ENCODE measurements at regions not wholly inside any gene's neighbourhood (a gene's known extent, or its start where the extent isn't known, plus 50 kb on each side); places are given as distances from the start of the nearest gene placed in this dataset.
"Not testable (repeated sequence)": the region's sequence is repeated elsewhere in the genome, so short reads cannot be mapped to it uniquely, and the experiment has no call there.

DNA sequence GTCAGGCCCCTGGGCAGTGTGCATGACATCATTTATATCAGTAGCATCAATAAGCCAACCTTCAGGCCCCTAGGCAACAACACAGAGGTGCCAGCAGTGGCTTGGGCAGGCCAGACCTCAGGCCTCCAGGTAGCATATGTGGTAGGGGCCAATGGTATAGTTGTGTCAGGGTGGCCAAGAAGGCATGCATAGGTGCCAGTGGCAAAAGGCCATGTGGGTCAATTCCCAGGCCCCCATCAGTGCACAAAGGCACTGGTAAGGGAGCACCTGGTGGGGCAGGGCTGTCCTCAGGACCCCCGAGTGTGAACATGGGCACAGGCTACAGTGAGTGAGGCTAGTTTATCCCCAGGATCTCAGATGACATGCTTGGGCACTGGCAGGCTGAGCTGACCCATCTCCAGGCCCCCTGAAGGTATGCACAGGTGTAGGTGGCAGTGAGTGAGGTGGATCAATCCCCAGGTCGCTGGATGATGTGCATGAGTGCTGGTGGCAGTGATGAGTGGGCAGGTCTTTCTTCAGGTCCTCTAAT is 244.1 kb upstream of the ZNF385D start:
- no peak for DNase-seq

GRCh38 chr3:22007368-22007767 is 256.4 kb upstream of the ZNF385D start:
- no peak for DNase-seq

DNA sequence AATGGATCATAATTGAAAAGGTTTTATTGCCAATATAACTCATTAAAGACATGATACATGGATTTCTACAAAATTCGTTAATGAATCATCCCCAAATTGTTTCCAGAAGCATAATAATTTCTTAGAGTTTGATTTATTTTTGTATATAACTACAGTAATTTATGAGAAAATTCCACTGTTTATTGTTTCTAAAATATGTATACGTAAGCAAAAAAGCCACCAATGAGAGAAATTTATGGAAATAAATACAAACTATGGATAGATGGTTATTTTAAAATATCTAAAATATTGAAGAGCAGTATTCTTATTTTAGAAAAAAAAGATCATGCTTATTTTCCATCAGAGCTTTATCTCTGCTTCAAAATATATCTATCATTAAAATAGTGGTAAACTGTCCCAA is 260.0 kb upstream of the ZNF385D start:
- DNase-seq: no peak

DNA sequence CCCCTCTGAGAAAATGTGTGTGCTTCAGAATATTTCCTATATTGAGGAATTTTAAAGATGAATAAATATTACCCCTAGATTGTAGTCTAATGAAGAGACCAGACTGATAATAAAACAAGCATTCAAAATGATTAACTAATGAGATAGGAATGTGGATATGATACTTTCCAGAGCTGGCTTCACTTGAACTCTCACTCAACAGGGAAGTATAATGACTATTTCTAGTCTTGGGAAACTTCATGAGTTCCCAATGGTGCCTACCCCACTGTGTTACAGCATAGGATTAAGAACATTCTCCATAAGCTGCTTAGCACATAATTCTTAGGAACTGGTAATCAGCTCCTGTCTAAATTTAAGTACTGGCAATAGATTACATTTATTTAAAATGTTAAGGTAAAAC is 261.5 kb upstream of the ZNF385D start:
- DNase-seq: no peak

DNA sequence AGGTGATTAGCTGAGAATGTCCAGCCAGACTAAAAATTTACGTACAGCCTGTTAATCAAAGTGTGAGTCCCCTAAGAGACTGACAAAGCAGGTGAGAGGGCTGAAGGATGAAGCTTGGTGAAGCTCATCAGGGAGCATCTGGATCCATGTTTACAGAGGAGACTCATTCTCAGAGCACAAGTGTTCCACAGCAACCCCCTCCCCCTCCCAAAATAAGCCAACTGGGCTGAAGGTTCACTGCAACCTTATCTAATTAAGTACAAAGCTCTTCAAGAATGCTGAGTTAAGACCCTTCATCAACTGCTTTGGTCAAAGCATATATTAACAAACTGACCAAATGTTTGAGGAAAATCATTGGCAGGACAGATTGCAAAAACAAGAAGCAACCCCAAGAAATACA is 262.6 kb upstream of the ZNF385D start:
- no peak for DNase-seq

DNA sequence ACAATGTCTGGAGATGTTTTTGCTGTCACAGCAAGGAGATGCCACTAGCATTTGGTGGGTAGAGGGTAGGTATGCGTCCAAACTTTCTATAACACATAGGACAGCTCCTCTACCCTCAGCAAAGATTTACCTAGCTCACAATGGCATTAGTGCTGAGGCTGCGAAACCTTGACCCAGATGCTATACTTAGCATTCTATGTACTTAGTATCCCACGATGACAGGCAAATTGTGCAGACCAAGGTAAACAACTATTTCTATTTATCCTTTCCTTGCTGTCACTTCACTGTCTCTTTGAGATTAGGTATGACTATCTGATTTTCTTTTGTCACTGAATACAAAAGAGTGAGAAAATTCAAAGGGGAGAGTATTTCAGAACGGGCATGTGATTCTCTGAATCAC is 265.2 kb upstream of the ZNF385D start:
- DNase-seq: no peak

GRCh38 chr3:22024638-22025037 is 273.6 kb upstream of the ZNF385D start:
- DNase-seq: not testable (repeated sequence)

GRCh38 chr3:22029480-22029879 is 278.5 kb upstream of the ZNF385D start:
- no peak for DNase-seq

GRCh38 chr3:22039161-22039560 is 288.2 kb upstream of the ZNF385D start:
- DNase-seq: no peak

GRCh38 chr3:22040150-22040549 is 289.1 kb upstream of the ZNF385D start:
- no peak for DNase-seq

- DNase-seq: no peak
Measured at GRCh38 chr3:22045882-22046281, 294.9 kb upstream of the ZNF385D start.

DNA sequence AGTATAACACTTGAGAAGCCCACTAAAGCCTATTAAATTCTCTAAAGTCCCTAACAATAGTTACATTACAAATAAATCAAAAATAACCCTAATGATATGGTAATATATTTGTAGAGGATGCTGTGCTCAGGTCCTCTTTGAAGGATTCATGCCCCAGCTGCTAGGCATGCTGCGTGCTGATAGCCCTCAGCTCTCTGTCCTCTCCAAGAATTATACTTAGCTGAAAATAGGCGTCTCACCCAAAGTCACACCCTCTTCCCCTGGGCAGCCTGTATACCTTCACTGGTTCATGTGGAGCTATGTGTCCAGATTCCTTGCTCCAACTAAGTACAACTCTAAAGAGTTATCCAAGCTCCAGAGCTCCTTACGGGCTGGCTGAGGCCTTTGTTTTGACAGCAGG is 312.5 kb upstream of the ZNF385D start:
- no peak for DNase-seq

DNA sequence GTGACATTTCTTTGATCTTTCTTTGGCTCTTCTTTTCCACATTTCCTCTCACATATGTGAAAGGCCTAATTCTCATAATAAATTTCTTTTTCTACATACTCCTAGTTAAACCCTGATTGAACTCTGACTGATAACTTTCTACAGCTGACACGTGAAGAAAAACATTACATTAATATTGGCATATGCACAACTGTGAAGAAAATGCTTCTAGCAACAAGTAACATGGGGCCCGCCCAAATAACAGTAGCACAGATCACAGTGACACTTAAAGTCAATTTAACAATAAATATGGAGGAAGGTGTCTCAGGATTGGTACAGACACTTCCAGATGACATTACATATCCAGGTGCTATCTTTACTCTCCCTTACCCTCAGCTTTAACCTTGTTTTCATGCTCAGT is 317.6 kb upstream of the ZNF385D start:
- no peak for DNase-seq

- no peak for DNase-seq
Measured at GRCh38 chr3:22088204-22088603, 337.2 kb upstream of the ZNF385D start.

DNA sequence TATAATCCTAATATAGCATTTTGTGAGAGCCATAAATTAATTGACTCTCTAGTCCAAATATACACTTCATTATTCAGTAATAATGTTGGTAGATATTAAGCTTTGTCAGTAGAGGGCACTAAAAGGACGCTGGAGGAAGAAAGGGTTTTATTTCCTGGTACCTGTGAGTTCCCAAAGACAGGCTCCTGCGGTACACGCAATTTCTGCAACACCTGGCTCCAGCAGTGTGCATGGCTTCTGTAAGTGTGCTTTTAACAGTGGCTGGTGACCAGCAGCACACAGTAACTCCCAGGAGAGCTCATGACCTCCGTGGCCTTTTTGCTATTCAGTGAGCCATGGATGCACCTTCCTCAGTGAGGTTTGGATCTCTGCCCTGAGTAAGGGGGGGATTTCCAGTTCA is 338.3 kb upstream of the ZNF385D start:
- no peak for DNase-seq

DNA sequence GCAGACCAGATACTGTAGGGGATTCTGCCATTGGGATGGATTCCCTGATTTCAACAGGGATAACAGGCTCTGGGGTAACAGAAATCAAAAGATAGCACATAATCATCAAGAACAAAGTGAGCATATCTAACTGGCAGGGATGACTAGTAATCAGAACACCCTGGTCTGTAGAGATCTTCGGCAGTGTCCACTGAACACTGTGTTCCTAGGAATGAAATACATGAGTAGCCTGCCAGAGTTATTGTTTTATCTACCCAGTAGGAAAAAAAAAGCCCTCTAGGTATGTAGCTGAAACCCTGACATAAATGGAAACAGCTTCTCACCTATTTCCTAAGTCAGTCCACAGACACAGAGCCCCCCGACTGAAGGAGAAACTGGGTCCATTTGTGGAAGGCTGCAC is 340.3 kb upstream of the ZNF385D start:
- no peak for DNase-seq

DNA sequence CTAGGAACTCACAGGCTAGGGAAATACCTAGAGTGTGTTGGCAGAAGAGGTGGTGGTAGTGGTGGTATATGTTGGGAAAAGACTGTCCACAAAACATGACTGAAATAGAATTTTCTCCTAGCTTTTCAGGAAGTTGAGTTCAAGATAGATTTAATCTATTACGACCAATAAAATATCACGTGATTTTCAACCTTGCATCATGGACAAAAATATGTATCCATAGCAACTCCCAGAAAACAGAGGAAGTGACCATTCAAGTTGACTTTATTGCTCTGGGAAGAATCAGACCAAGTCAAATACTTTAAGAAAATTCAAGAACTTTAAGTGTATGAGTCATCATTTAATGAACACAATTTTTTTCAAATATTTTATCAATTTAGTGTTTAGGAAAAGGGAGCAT is 347.0 kb upstream of the ZNF385D start:
- DNase-seq: no peak

DNA sequence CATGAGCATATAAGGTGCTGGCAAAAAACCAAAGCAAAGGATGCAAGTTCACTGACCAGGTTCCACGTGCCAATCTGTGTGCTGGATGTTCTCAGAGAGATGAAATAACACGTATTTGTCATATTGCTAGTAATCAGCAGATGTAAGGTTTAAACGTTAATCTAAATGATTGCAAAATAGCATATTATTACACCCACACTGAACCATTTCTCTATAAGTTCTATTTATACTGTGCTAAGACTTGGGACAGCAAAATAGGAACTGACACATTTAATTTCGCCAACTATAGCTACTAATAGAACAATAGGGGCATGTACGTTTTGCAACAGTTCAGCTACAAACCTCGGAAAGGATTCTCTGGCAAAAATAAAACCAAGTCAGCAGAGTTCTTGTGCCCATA is 350.3 kb upstream of the ZNF385D start:
- DNase-seq: no peak

DNA sequence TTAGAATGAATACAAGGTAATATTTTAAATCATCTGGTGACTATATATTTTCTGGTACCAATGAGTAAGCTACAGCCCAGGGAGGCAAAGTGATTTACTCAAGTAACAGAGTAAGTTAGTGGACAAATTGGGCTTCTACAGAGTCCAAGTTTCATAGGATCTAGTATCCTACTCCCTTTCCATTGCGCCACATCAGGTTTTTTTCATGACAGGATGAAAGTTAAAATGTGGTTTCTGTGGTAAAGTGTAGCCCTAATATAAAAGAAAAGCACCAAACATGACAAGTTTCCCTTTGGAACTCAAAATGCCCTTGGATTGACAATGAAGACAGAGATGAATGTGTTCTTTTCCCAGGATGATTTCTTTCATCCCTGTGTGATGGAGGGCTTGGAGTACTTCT is 350.8 kb upstream of the ZNF385D start:
- no peak for DNase-seq

DNA sequence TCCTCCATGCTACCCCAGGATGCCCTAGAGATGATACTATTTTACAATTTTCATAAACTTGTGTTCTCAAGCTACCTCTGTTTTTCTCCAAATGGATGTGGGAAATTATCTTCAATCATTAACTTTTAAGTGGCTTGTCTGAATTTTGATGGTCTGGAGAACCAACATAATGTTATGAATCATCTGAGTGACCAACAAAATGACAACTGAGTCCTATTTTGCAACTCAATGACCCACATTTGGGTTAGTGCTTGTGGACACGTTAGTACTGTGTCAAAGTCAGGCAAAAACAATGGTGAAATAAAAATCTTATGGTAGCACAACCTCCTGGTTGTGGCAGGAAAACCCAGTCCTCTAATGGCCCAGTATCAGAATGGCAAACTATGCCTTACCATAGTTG is 352.4 kb upstream of the ZNF385D start:
- no peak for DNase-seq

DNA sequence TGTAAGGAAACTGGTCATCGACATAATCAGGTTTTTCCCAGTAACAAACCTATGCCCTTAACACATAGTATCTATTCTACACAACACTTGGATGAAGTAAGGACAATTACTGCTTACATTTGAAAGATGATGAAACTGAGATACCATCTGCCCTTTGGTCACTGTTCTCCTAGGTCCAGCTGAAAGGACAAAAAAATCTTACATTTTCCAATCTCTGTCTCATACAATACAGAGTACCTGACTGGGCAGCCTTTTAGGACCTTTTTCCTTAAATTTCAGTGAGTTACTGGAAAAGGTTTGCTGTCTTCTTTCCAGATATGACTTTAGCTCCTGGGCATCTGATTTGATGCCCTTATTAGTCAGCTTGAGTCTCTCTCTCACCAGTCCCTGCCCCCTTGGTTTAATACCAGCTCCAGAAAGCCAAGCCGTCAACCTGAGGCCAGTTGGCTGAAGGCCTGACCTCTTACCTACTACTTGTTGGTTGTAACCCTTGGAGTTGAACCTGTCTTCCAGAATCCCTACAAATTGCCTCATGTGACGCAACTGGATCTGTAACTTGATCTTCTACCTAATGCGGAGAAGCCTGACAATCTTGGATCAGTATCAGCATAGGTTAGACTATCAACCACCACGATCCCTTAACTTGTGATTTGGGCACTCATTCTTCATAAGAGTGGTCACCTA is 355.3 kb upstream of the ZNF385D start:
- DNase-seq: no peak

DNA sequence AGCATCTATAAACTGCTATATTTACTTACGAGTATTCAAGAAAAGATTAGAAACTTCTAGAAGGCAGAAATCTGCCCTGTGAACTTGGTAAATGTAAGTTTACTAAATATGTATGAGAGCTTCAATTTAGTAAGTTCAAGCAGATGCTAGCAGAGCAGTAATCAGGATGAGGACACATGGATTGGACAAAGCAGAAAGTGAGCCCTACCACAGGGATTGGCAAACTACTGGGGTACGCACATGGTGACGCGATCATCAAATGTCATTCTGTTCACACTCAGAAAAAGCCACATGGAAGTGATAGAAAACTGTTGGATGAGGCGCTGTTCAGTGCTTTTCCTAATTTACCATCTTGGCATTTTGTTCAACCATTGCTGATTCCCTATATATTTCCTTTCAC is 360.2 kb upstream of the ZNF385D start:
- DNase-seq: no peak

DNA sequence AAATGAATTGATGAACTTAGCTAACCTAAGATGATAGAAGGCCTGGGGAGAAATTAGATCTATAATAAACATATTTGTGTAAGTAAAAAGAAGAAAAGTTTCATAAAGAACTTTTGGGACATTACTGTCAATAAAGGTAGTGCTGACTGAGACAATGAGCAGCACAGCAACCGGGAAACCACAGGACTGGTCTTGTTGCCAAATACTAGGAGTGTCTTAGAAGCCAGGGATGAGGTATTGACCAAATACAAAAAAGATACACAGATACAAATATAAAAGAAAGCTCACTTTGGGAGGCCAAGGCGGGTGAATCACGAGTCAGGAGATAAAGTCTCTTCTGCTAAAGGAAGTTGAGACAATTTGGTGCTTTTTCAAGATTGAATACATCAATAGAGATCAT is 362.4 kb upstream of the ZNF385D start:
- DNase-seq: no peak

GRCh38 chr3:22115581-22115980 is 364.6 kb upstream of the ZNF385D start:
- no peak for DNase-seq

DNA sequence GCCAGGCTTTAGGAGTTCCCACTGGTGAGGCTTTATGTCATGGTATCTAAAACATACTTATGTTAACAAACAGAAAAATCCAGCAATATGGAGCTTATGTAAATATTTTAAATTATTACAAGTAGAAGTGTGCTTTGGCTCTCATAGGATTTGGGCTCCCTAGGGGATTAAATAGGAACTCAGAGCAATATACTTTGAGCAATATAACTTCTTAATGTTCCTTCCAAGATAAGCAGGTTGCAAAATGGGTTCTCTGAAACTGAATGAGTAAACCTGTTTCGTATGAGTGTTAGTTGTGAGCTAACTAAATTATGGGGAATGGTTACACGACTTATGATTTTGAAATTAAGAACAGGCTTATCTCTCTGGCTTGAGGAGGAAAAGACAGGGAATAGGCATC is 366.1 kb upstream of the ZNF385D start:
- DNase-seq: no peak
